Neural cell (in vitro differentiated cells): ENCODE measurements at regions not wholly inside any gene's neighbourhood (a gene's known extent, or its start where the extent isn't known, plus 50 kb on each side); places are given as distances from the start of the nearest gene placed in this dataset.
A peak's percentile ranks its signal among the peaks of the same experiment; 100 is the strongest.

Source experiments
- H2AFZ ChIP-seq: fragments of 200-600, 300-800 bp; sonication (generic), shearing (Covaris generic); 2 replicates; pipeline ENCODE4 v1.6.0; 2014; ENCODE audit warnings: low read depth, mild to moderate bottlenecking, antibody characterized with exemption, low read length, moderate library complexity
- H3F3A ChIP-seq: fragments of 200-600 bp; shearing (Covaris generic); 2 replicates; pipeline ENCODE4 v1.6.1; 2016; ENCODE audit warnings: mild to moderate bottlenecking, moderate library complexity, mixed read lengths, antibody characterized with exemption, low read length; ENCODE audit not compliant: insufficient read depth, poor library complexity, severe bottlenecking
- H3K27ac ChIP-seq: fragments of 200-600, 300-800 bp; sonication (generic), shearing (Covaris generic); 2 replicates; pipeline ENCODE4 v1.5.1; 2014; ENCODE audit warnings: mild to moderate bottlenecking, low read length, moderate library complexity
- H3K27me3 ChIP-seq: fragments of 300-800, 200-600 bp; sonication (generic), shearing (Covaris generic); 2 replicates; pipeline ENCODE4 v1.6.0; 2014; ENCODE audit warnings: mild to moderate bottlenecking, low read depth, low read length, moderate library complexity; ENCODE audit not compliant: insufficient read depth
- H3K36me3 ChIP-seq: fragments of 300-800, 200-600 bp; sonication (generic), shearing (Covaris generic); 2 replicates; pipeline ENCODE4 v1.5.1; 2014; ENCODE audit warnings: mild to moderate bottlenecking, antibody characterized with exemption, low read length, moderate library complexity; ENCODE audit not compliant: insufficient read depth
- H3K4me2 ChIP-seq: fragments of 300-800, 200-600 bp; sonication (generic), shearing (Covaris generic); 2 replicates; pipeline ENCODE4 v1.6.0; 2014; ENCODE audit warnings: mild to moderate bottlenecking, low read length
- H3K4me3 ChIP-seq: fragments of 300-800, 200-600 bp; sonication (generic), shearing (Covaris generic); 2 replicates; pipeline ENCODE4 v1.5.1; 2014; ENCODE audit warnings: mild to moderate bottlenecking, low read length, moderate library complexity
- H3K79me2 ChIP-seq: fragments of 200-600 bp; shearing (Covaris generic); replicated peaks from 2 replicates; pipeline ENCODE4 v1.6.0; 2014; ENCODE audit warnings: mild to moderate bottlenecking, low read length, moderate library complexity; ENCODE audit not compliant: insufficient read depth
- H3K9ac ChIP-seq: fragments of 300-800, 200-600 bp; sonication (generic), shearing (Covaris generic); 2 replicates; pipeline ENCODE4 v1.6.1; 2016; ENCODE audit warnings: mild to moderate bottlenecking, low read length, mixed read lengths
- H3K9me2 ChIP-seq: fragments of 200-600 bp; shearing (Covaris generic); 2 replicates; pipeline ENCODE4 v1.6.1; 2016; ENCODE audit warnings: mild to moderate bottlenecking, low read length, mixed read lengths; ENCODE audit not compliant: insufficient read depth
- H3K9me3 ChIP-seq: fragments of 200-600, 300-800 bp; sonication (generic), shearing (Covaris generic); 2 replicates; pipeline ENCODE4 v1.6.1; 2016; ENCODE audit warnings: mild to moderate bottlenecking, mixed run types, low read length, moderate library complexity, mixed read lengths
- H4K20me1 ChIP-seq: fragments of 200-600 bp; shearing (Covaris generic); 2 replicates; pipeline ENCODE4 v1.6.1; 2016; ENCODE audit warnings: mild to moderate bottlenecking, mixed run types; ENCODE audit not compliant: insufficient read depth
- CTCF ChIP-seq: fragments of 450-650 bp; IDR thresholded peaks from 2 replicates; pipeline ENCODE4 v1.5.1; 2014; ENCODE audit warnings: antibody characterized with exemption, mild to moderate bottlenecking, moderate library complexity; ENCODE audit not compliant: poor library complexity, severe bottlenecking
- EP300 ChIP-seq: fragments of 450-650 bp; conservative IDR thresholded peaks from 2 replicates; pipeline ENCODE4 v1.6.1; 2014; ENCODE audit warnings: antibody characterized with exemption, mild to moderate bottlenecking, moderate library complexity; ENCODE audit not compliant: poor library complexity, severe bottlenecking
- EZH2 ChIP-seq: fragments of 200-600, 300-800 bp; shearing (Covaris generic), sonication (generic); IDR thresholded peaks from 2 replicates; pipeline ENCODE4 v1.6.1; 2014; ENCODE audit warnings: antibody characterized with exemption, low read length, borderline replicate concordance, mild to moderate bottlenecking; ENCODE audit not compliant: insufficient read depth, poor library complexity, severe bottlenecking
- MXI1 ChIP-seq: fragments of 450-650 bp; conservative IDR thresholded peaks from 2 replicates; pipeline ENCODE4 v1.6.1; 2014; ENCODE audit warnings: antibody characterized with exemption, mild to moderate bottlenecking; ENCODE audit not compliant: poor library complexity, severe bottlenecking
- POLR2AphosphoS5 ChIP-seq: IDR thresholded peaks from 2 replicates; pipeline ENCODE4 v1.6.1; 2012
- RAD21 ChIP-seq: fragments of 450-650 bp; conservative IDR thresholded peaks from 2 replicates; pipeline ENCODE4 v1.6.1; 2014; ENCODE audit warnings: antibody characterized with exemption, mild to moderate bottlenecking, moderate library complexity
- REST ChIP-seq: IDR thresholded peaks from 2 replicates; pipeline ENCODE4 v1.6.1; 2012; ENCODE audit warnings: borderline replicate concordance
- SMC3 ChIP-seq: fragments of 450-650 bp; conservative IDR thresholded peaks from 2 replicates; pipeline ENCODE4 v1.6.1; 2014; ENCODE audit warnings: antibody characterized with exemption, mild to moderate bottlenecking, moderate library complexity; ENCODE audit not compliant: poor library complexity
- TAF1 ChIP-seq: IDR thresholded peaks from 2 replicates; pipeline ENCODE4 v1.6.1; 2012; ENCODE audit warnings: low read depth

- TF ChIP-seq POLR2AphosphoS5 (no peak), SMC3 (no peak), TAF1 (no peak), REST (no peak), EZH2 (no peak), EP300 (no peak), MXI1 (no peak), CTCF (no peak), RAD21 (no peak)
- Histone ChIP-seq H3F3A (no peaks in the 10 kb centered on the region), H2AFZ (no peak overlapping the region), H3K27ac (peak overlapping the region; percentile 32), H3K27me3 (no peaks in the 10 kb centered on the region), H3K4me2 (no peak overlapping the region), H4K20me1 (no peaks in the 10 kb centered on the region), H3K9me3 (no peaks in the 10 kb centered on the region), H3K36me3 (no peaks in the 10 kb centered on the region), H3K79me2 (no peaks in the 10 kb centered on the region), H3K4me3 (no peak overlapping the region), H3K9me2 (no peaks in the 10 kb centered on the region), H3K9ac (no peak overlapping the region)
Measured at GRCh38 chr13:85283408-85283807, 515.8 kb downstream of the SLITRK6 start.

- no peak overlapping the region for H3K4me2 ChIP-seq
- no peak overlapping the region for H2AFZ ChIP-seq
- H3K27me3 ChIP-seq = no peaks in the 10 kb centered on the region
- H3K36me3 ChIP-seq = no peaks in the 10 kb centered on the region
- H3K4me3 ChIP-seq = no peak overlapping the region
- no peaks in the 10 kb centered on the region for H4K20me1 ChIP-seq
- H3K9ac ChIP-seq = no peak overlapping the region
- no peaks in the 10 kb centered on the region for H3F3A ChIP-seq
- no peaks in the 10 kb centered on the region for H3K79me2 ChIP-seq
- no peak overlapping the region for H3K27ac ChIP-seq
- no peaks in the 10 kb centered on the region for H3K9me3 ChIP-seq
- no peak for TF ChIP-seq TAF1
- no peak for TF ChIP-seq POLR2AphosphoS5
- no peak for TF ChIP-seq EP300
- TF ChIP-seq EZH2 = no peak
- TF ChIP-seq MXI1 = no peak
- TF ChIP-seq REST = no peak
- no peak for TF ChIP-seq RAD21
- TF ChIP-seq CTCF = no peak
- TF ChIP-seq SMC3 = no peak
- H3K9me2 ChIP-seq = no peaks in the 10 kb centered on the region
Measured at GRCh38 chr13:85282876-85283275, 516.3 kb downstream of the SLITRK6 start.
